ENCODE measurements at regions not wholly inside any gene's neighbourhood (a gene's known extent, or its start where the extent isn't known, plus 50 kb on each side); places are given as distances from the start of the nearest gene placed in this dataset.

GRCh38 chr5:14048434-14048833 lies 94.7 kb upstream of the TRIO start:
- TF ChIP-seq EP300 (IDR thresholded peaks at IDR 0.05) (no peak), CTCF (IDR thresholded peaks at IDR 0.05) (no peak), POLR2AphosphoS5 (IDR thresholded peaks at IDR 0.05) (no peak)
